Heart left ventricle (tissue), 16 donors: ENCODE measurements at regions not wholly inside any gene's neighbourhood (a gene's known extent, or its start where the extent isn't known, plus 50 kb on each side); places are given as distances from the start of the nearest gene placed in this dataset.

ENCODE experiments used
- ATAC-seq, 4 donors: fragments of 200-7000 bp; cut with Tn5 transposase; one replicate each; pipeline ENCODE4 v1.9.1; 2020 to 2022; ENCODE audit warnings: moderate library complexity in 4 of 4, mild to moderate bottlenecking in 3 of 4, moderate number of reproducible peaks in 1 of 4
- DNase-seq, 5 donors: peaks; one replicate each; pipeline ENCODE4 v3.0.0-alpha.2; 2020
- H3K27ac ChIP-seq, 12 donors: fragments of 200-600 bp; sonication (generic) in 4 of 12; one replicate each; pipeline versions ENCODE4 v1.5.0 to v1.8.0; 2016 to 2022; ENCODE audit warnings: mild to moderate bottlenecking in 2 of 12
- H3K27me3 ChIP-seq, 9 donors: fragments of 200-600 bp; sonication (generic) in 2 of 9; one replicate each; pipeline versions ENCODE4 v1.5.1 to v1.8.0; 2016 to 2022; ENCODE audit warnings: mild to moderate bottlenecking in 3 of 9
- H3K36me3 ChIP-seq, 9 donors: fragments of 200-600 bp; sonication (generic) in 2 of 9; one replicate each; pipeline versions ENCODE4 v1.5.0 to v1.8.0; 2018 to 2022; ENCODE audit warnings: mild to moderate bottlenecking in 2 of 9
- H3K4me1 ChIP-seq, 12 donors: fragments of 200-600 bp; sonication (generic) in 4 of 12; one replicate each; pipeline versions ENCODE4 v1.5.0 to v1.8.0; 2016 to 2022; ENCODE audit warnings: mild to moderate bottlenecking in 3 of 12
- H3K4me3 ChIP-seq, 12 donors: fragments of 200-600 bp; sonication (generic) in 4 of 12; one replicate each; pipeline versions ENCODE4 v1.5.0 to v1.8.0; 2017 to 2022; ENCODE audit warnings: mild to moderate bottlenecking in 9 of 12, moderate library complexity in 4 of 12
- H3K9me3 ChIP-seq, 12 donors: fragments of 200-600 bp; sonication (generic) in 4 of 12; one replicate each; pipeline versions ENCODE4 v1.5.0 to v1.8.0; 2016 to 2022; ENCODE audit warnings: mild to moderate bottlenecking in 1 of 12
- POLR2A ChIP-seq, 2 donors: fragments of 450-650 bp; IDR thresholded peaks; one replicate each; pipeline ENCODE4 v1.6.1; 2017; ENCODE audit warnings: antibody characterized with exemption in 2 of 2, mild to moderate bottlenecking in 2 of 2, moderate library complexity in 2 of 2
- WGBS, 4 donors: extraction: QIAGEN DNeasy Blood & Tissue Kit in 2 of 4; methylation state at CpG; one replicate each; pipeline versions ENCODE4 v1.1.5 to v1.1.7; 2013 to 2018; 5-methylcytosine and 5-hydroxymethylcytosine counted together
- intact Hi-C, 10 donors: fragments of 100-400 bp; cut with DNase I; formaldehyde crosslinking; loops; one replicate each; pipeline versions ENCODE4 v1.11.1 to v1.14.2; 2022
- TF ChIP-seq, protein P1 (sequence below), 12 donors: fragments of 200-600 bp; sonication (generic) in 4 of 12; IDR thresholded peaks; one replicate each; pipeline versions ENCODE4 v1.5.0 to v1.8.0; 2018 to 2022; ENCODE audit warnings: antibody characterized with exemption in 12 of 12, mild to moderate bottlenecking in 5 of 12
- donor health status: ischemic (EF 13 %, LVEDD 7.1; RV severe dilation, severe dysfunction).
- donor health status: healthy with polysubstance abuse.
- donor health status: DM: no; HTN: yes; CAD: no.
- donor health status: DM: no; HTN: no; CAD: no.
- donor health status: ischemic (EF 25% LVEDD 6.9; RV normal size, moderate dysfunction).
- donor health status: ischemic (EF 25% LVEDD 5.7; RV mildly dilated, moderate dysfunction).
- donor health status: healthy.
- donor health status: DM: yes; HTN: yes; CAD: no.
- donor health status: ischemic (EF 35%, LVEDD 5.7; RV mildly dilated, moderate dysfunction).
- donor health status: nonischemic (EF 11% LVEDD 7.7; RV severe dilation, severe dysfunction).
- donor health status: DM: yes; HTN: yes; CAD: no.
- donor health status: PGD.
- donor health status: ischemic (EF 29% LVEDD 5.4; RV normal size, mild dysfunction).
- donor health status: nonischemic (EF 23%, LVEDD 6.1; RV moderate dilation, normal function).

DNA sequence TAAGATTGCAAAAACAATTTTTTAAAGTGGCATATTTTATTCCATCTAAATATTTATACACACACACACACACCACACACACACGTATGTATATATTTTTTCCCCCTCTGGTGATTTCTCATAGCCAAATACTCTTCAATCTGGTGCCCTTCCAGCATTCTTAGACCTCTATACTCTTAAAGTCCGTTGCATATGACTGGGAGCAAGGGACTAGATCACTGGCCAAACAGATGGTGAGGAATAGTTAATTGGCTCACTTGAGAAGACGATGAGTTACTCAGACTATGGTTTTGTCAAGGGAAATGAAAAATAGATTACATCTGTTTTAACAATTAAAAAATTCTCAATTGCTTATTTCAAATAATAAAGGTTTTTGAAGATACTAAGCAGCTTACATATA, 512.5 kb upstream of the LRRTM4 start:
- H3K9me3 ChIP-seq: peaks cover 0 to 19% (median 5%) of the 10 kb centered on the region in 12 donors
- 48 to 53% (median 51%) methylated on average over 3 of the region's 3 CpGs for WGBS, 4 donors

DNA sequence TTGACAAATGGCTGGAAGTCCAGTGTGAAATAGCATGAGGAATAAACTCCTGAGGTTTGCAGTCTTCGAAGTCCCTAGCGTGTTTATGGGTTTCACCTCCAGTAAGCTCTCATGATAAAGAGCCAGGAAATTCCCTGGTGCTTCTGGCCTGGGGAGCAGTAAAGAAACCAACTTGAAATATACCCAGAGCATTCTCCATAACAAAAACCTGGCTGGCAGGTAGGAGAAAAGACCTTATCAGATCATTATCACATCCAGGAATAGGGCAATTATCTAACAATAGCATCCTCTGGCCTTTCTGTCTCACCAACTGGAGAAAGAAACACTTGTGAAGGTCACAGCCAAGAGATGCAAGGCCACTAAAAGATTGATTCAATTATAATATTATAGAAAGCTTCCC, 513.6 kb upstream of the LRRTM4 start:
- no peak for ATAC-seq
- no peak overlapping the region for H3K27ac ChIP-seq
- no peaks in the 10 kb centered on the region for H3K27me3 ChIP-seq
- 62 to 69% (median 64%) methylated on average over 2 of the region's 2 CpGs for WGBS, 4 donors
- H3K36me3 ChIP-seq: no peaks in the 10 kb centered on the region
- TF ChIP-seq, protein P1, sequence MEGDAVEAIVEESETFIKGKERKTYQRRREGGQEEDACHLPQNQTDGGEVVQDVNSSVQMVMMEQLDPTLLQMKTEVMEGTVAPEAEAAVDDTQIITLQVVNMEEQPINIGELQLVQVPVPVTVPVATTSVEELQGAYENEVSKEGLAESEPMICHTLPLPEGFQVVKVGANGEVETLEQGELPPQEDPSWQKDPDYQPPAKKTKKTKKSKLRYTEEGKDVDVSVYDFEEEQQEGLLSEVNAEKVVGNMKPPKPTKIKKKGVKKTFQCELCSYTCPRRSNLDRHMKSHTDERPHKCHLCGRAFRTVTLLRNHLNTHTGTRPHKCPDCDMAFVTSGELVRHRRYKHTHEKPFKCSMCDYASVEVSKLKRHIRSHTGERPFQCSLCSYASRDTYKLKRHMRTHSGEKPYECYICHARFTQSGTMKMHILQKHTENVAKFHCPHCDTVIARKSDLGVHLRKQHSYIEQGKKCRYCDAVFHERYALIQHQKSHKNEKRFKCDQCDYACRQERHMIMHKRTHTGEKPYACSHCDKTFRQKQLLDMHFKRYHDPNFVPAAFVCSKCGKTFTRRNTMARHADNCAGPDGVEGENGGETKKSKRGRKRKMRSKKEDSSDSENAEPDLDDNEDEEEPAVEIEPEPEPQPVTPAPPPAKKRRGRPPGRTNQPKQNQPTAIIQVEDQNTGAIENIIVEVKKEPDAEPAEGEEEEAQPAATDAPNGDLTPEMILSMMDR (IDR thresholded peaks at IDR 0.05): no peak
- no peak for TF ChIP-seq POLR2A (IDR thresholded peaks at IDR 0.05)
- intact Hi-C loops: no loop called here
- H3K4me3 ChIP-seq: no peak overlapping the region
- H3K9me3 ChIP-seq: peaks cover 0 to 10% (median 0%) of the 10 kb centered on the region in 12 donors
- no peak for DNase-seq
- no peaks in the 10 kb centered on the region for H3K4me1 ChIP-seq

More for the DNA sequence above, 512.5 kb upstream of the LRRTM4 start:
- no peaks in the 10 kb centered on the region for H3K4me1 ChIP-seq
- DNase-seq (no peak), ATAC-seq (no peak)
- no peak for TF ChIP-seq POLR2A (IDR thresholded peaks at IDR 0.05)
- TF ChIP-seq, protein P1 (IDR thresholded peaks at IDR 0.05): no peak
- no peak overlapping the region for H3K27ac ChIP-seq
- H3K4me3 ChIP-seq: no peak overlapping the region
- intact Hi-C loops: no loop called here
- no peaks in the 10 kb centered on the region for H3K27me3 ChIP-seq
- no peaks in the 10 kb centered on the region for H3K36me3 ChIP-seq

DNA sequence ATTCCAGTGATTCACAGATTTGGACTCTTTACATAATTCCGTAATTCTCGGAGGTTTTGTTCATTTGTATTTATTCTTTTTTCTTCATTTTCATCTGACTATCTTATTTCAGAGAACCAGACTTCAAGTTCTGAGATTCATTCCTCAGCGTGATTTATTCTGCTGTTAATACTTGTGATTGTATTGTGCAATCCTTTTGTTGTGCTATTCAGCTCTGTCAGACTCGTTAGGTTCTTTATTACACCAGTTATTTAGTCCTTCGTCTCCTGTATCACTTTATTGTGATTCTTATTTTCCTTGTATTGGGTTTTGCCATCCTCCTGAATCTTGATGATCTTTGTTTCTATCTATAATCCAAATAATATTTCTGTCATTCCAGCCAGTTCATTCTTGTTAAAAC, 529.3 kb upstream of the LRRTM4 start:
- intact Hi-C loops: no loop called here

DNA sequence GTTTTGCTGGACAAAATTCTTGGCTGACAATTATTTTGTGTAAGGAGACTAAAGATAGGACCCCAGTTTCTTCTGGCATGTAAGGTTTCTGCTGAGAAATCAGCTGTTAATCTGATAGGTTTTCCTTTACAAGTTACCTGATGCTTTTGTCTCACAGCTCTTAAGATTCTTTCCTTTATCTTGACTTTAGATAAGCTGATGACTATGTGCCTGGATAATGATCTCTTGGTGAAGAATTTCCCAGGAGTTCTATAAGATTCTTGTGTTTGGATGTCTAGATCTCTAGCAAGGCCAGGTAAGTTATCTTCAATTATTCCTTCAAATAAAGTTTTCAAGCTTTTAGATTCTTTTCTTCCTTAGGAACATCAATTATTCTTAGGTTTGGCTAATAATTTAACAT, 534.8 kb upstream of the LRRTM4 start:
- Histone ChIP-seq H3K4me3 (no peak overlapping the region), H3K4me1 (no peaks in the 10 kb centered on the region), H3K27me3 (no peaks in the 10 kb centered on the region), H3K27ac (no peak overlapping the region), H3K9me3 (peaks cover 0 to 15% (median 0%) of the 10 kb centered on the region in 12 donors), H3K36me3 (no peaks in the 10 kb centered on the region)
- ATAC-seq (no peak), DNase-seq (no peak)
- TF ChIP-seq, protein P1 (IDR thresholded peaks at IDR 0.05): no peak
- no peak for TF ChIP-seq POLR2A (IDR thresholded peaks at IDR 0.05)
- intact Hi-C loops: no loop called here

More for the DNA sequence above, 529.3 kb upstream of the LRRTM4 start:
- H3K36me3 ChIP-seq: no peaks in the 10 kb centered on the region
- DNase-seq (no peak), ATAC-seq (no peak)
- H3K9me3 ChIP-seq: peaks cover 0 to 62% (median 4%) of the 10 kb centered on the region in 12 donors
- no peaks in the 10 kb centered on the region for H3K27me3 ChIP-seq
- TF ChIP-seq, protein P1 (IDR thresholded peaks at IDR 0.05): no peak
- no peak for TF ChIP-seq POLR2A (IDR thresholded peaks at IDR 0.05)
- H3K4me3 ChIP-seq: no peak overlapping the region
- no peak overlapping the region for H3K27ac ChIP-seq
- 81 to 86% (median 84%) methylated on average over 5 of the region's 5 CpGs for WGBS, 4 donors
- no peaks in the 10 kb centered on the region for H3K4me1 ChIP-seq
